GM12873 (cell line): ENCODE measurements at regions not wholly inside any gene's neighbourhood (a gene's known extent, or its start where the extent isn't known, plus 50 kb on each side); places are given as distances from the start of the nearest gene placed in this dataset.

ENCODE experiments used
- TF ChIP-seq, protein P1 (sequence below): IDR thresholded peaks from 2 replicates; pipeline ENCODE4 v1.5.1; 2012; ENCODE audit warnings: low read depth, mild to moderate bottlenecking, moderate library complexity, low read length, control low read depth; ENCODE audit not compliant: insufficient read depth; ENCODE audit errors: missing control alignments

GRCh38 chr18:43471873-43472272, 194.6 kb upstream of the SYT4 start:
- TF ChIP-seq, protein P1, sequence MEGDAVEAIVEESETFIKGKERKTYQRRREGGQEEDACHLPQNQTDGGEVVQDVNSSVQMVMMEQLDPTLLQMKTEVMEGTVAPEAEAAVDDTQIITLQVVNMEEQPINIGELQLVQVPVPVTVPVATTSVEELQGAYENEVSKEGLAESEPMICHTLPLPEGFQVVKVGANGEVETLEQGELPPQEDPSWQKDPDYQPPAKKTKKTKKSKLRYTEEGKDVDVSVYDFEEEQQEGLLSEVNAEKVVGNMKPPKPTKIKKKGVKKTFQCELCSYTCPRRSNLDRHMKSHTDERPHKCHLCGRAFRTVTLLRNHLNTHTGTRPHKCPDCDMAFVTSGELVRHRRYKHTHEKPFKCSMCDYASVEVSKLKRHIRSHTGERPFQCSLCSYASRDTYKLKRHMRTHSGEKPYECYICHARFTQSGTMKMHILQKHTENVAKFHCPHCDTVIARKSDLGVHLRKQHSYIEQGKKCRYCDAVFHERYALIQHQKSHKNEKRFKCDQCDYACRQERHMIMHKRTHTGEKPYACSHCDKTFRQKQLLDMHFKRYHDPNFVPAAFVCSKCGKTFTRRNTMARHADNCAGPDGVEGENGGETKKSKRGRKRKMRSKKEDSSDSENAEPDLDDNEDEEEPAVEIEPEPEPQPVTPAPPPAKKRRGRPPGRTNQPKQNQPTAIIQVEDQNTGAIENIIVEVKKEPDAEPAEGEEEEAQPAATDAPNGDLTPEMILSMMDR = no peak

- TF ChIP-seq, protein P1 = no peak
These were observed 203.8 kb upstream of the SYT4 start for GRCh38 chr18:43481069-43481468.

DNA sequence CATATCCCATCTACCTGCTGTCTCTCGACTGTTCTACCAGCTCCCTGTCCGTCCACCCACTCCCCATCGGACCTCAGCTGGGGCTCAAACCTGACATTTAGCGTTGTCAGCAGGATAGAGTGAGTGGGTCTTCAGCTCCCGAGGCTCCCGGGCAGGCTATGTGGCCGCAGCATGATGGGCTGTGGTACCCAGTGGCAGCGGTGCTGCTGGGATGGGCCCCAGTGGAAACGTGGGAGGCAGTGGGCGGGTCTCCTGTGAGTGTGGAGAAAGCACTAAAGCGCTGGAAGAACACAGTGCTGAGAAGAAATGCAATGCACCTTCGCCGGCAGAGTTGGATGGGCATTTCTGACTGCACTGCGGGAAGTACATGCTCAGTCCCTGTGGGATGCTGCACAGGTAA, 204.8 kb upstream of the SYT4 start:
- TF ChIP-seq, protein P1 = no peak

- TF ChIP-seq, protein P1 = no peak
These were observed 205.3 kb upstream of the SYT4 start for GRCh38 chr18:43482600-43482999.

- TF ChIP-seq, protein P1 = no peak
These were observed 207.4 kb upstream of the SYT4 start for GRCh38 chr18:43484710-43485109.

DNA sequence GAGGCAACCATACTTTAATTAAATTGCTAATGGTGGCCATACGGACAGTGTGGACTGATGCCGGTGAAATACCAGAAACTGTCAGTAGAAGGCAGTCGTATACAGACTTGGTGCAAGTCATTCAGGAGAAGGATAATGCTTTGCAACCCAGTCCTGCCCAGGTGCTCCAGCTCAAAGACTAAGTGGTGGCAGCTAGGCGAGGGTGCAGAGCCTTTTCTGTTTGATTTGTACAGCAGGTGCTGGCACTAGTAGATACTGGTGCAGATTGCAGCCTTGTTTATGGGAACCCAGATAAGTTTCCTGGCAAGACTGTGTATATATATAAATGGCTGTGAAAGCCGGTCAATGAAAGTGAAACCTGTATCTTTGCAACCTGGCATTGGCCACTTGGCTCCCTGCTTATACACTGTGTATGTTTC, 208.3 kb upstream of the SYT4 start:
- TF ChIP-seq, protein P1 = no peak

GRCh38 chr18:43486462-43486861, 209.2 kb upstream of the SYT4 start:
- TF ChIP-seq, protein P1 = no peak

GRCh38 chr18:43501099-43501498, 223.8 kb upstream of the SYT4 start:
- TF ChIP-seq, protein P1 = no peak
